ENCODE measurements at regions not wholly inside any gene's neighbourhood (a gene's known extent, or its start where the extent isn't known, plus 50 kb on each side); places are given as distances from the start of the nearest gene placed in this dataset.

DNA sequence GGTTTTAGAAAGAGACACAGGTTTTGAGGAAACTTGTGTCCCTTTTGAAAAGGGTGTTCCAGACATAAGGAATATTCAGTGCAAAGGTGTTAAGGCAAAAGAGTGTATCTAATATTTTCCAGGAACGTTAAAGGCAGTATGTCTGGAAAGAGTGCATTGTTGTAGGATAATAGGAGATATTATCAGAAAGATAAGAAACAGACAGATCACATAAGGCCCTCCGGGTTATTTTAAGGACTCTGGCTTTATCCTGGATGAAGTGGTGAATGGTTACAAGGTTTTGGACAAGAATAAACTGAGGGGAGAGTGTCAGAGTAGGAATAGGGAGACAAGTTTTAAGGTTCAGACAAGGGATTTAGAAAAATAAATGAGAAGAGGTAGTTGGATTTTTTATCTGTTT, 493.7 kb upstream of the GRM7 start:
- no peak for TF ChIP-seq FOS (IDR thresholded peaks at IDR 0.05; ENCODE audit: borderline replicate concordance, insufficient read depth, low read length)
- TF ChIP-seq, protein P1, sequence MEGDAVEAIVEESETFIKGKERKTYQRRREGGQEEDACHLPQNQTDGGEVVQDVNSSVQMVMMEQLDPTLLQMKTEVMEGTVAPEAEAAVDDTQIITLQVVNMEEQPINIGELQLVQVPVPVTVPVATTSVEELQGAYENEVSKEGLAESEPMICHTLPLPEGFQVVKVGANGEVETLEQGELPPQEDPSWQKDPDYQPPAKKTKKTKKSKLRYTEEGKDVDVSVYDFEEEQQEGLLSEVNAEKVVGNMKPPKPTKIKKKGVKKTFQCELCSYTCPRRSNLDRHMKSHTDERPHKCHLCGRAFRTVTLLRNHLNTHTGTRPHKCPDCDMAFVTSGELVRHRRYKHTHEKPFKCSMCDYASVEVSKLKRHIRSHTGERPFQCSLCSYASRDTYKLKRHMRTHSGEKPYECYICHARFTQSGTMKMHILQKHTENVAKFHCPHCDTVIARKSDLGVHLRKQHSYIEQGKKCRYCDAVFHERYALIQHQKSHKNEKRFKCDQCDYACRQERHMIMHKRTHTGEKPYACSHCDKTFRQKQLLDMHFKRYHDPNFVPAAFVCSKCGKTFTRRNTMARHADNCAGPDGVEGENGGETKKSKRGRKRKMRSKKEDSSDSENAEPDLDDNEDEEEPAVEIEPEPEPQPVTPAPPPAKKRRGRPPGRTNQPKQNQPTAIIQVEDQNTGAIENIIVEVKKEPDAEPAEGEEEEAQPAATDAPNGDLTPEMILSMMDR (IDR thresholded peaks at IDR 0.05; ENCODE audit: extremely low read depth in 1 of 2, insufficient read depth in 1 of 2, low read depth in 1 of 2, low read length in 2 of 2): no peak

Data from endothelial cell of umbilical vein (primary cell).